ENCODE measurements at regions not wholly inside any gene's neighbourhood (a gene's known extent, or its start where the extent isn't known, plus 50 kb on each side); places are given as distances from the start of the nearest gene placed in this dataset.
"Not testable (repeated sequence)": the region's sequence is repeated elsewhere in the genome, so short reads cannot be mapped to it uniquely, and the experiment has no call there.

DNA sequence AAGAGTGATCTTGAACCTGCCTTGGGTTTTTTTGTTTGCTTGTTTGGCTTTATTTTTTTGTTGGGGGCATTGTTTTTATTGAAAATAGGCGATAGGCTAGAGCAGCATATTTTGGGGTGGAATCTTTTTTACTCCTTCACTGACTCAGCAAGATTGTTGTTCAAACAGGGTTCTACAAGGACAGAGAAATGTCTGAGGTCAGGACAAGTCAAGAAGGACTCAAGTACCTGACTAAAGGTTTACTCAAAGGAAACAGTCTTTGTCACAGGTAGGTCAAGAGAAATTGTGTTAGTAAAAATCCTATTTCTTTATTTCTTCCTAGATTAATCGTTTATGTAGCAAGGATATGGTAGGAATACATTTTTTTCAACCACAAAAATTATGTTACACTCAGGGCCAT, 1564.0 kb upstream of the CDH9 start:
- TF ChIP-seq, protein P1, sequence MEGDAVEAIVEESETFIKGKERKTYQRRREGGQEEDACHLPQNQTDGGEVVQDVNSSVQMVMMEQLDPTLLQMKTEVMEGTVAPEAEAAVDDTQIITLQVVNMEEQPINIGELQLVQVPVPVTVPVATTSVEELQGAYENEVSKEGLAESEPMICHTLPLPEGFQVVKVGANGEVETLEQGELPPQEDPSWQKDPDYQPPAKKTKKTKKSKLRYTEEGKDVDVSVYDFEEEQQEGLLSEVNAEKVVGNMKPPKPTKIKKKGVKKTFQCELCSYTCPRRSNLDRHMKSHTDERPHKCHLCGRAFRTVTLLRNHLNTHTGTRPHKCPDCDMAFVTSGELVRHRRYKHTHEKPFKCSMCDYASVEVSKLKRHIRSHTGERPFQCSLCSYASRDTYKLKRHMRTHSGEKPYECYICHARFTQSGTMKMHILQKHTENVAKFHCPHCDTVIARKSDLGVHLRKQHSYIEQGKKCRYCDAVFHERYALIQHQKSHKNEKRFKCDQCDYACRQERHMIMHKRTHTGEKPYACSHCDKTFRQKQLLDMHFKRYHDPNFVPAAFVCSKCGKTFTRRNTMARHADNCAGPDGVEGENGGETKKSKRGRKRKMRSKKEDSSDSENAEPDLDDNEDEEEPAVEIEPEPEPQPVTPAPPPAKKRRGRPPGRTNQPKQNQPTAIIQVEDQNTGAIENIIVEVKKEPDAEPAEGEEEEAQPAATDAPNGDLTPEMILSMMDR (IDR thresholded peaks at IDR 0.05; ENCODE audit: borderline replicate concordance, control extremely low read depth, extremely low read depth, insufficient read depth, missing control alignments): no peak
- in situ Hi-C loops (cut with MboI; ENCODE audit: low sequenced_read_pairs, unreplicated experiment): no loop called here
- no peak for DNase-seq (ENCODE audit: low spot score)

DNA sequence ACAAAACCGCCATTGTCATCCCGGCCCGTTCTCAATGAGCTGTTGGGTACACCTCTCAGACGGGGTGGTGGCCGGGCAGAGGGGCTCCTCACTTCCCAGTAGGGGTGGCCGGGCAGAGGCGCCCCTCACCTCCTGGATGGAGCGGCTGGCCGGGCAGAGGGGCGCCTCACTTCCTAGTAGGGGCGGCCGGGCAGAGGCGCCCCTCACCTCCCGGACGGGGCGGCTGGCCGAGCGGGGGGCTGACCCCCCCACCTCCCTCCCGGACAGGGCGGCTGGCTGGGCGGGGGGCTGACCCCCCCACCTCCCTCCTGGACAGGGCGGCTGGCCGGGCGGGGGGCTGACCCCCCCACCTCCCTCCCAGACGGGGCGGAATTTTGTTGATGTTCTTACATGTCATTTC, 1558.3 kb upstream of the CDH9 start:
- in situ Hi-C loops (cut with MboI; ENCODE audit: low sequenced_read_pairs, unreplicated experiment); DNase-seq (ENCODE audit: low spot score): not testable (repeated sequence)

DNA sequence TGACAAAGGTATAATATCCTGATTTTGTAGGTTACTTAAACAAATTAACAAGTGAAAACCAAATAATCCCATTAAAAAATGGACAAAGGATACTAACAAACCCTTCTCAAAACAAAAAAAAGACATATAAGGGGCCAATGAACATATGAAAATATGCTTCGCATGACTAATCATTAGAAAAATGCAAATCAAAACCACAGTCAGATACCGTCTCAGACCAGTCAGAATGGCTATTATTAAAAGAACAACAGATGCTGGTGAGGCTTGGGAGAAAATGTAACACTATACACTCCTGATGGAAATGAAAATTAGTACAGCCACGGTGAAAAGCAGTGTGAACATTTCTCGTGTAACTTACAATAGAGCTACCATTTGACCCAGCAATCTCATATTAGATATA, 1542.2 kb upstream of the CDH9 start:
- no peak for DNase-seq (ENCODE audit: low spot score)
- TF ChIP-seq, protein P1 (IDR thresholded peaks at IDR 0.05; ENCODE audit: borderline replicate concordance, control extremely low read depth, extremely low read depth, insufficient read depth, missing control alignments): no peak
- in situ Hi-C loops (cut with MboI; ENCODE audit: low sequenced_read_pairs, unreplicated experiment): no loop called here

DNA sequence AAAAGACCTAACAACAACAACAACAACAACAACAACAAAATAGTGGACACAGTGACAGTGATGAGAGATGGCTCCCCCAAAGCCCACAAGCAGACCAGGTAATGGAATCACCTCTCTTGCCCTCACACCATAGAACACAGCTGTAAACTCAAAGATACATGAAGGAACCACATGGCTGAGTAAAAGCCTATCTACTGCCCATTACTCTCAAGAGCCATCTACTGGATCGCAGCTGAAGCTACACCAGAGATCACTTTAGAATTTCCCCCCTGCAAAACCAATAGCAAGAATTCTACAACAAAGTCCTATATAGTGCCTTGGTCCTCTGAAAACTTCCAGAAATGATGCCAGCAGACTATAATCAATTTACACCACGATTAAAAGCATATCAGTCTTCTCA, 1537.6 kb upstream of the CDH9 start:
- in situ Hi-C loops (cut with MboI; ENCODE audit: low sequenced_read_pairs, unreplicated experiment): no loop called here
- DNase-seq (ENCODE audit: low spot score): no peak
- TF ChIP-seq, protein P1 (IDR thresholded peaks at IDR 0.05; ENCODE audit: borderline replicate concordance, control extremely low read depth, extremely low read depth, insufficient read depth, missing control alignments): no peak

DNA sequence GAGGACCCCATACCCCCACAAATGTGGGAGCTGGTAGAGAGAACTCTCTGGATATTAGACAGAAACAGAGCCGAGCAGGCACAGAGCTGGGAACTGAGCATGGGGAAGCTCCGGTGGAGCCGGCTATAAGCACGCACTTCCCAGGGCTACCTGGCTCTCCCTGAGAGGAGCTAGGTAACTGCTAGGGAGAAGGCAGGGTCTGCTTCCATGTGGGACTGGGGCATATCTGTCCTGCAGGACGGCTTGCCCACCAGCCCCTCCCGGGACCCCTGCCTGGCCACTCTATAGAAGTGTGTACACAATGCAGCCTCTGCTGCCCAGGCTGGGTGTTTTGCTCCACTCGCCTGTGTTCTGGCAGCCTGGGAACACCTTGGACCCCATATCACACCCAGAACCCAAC, 1537.0 kb upstream of the CDH9 start:
- no peak for DNase-seq (ENCODE audit: low spot score)
- in situ Hi-C loops (cut with MboI; ENCODE audit: low sequenced_read_pairs, unreplicated experiment): no loop called here
- TF ChIP-seq, protein P1 (IDR thresholded peaks at IDR 0.05; ENCODE audit: borderline replicate concordance, control extremely low read depth, extremely low read depth, insufficient read depth, missing control alignments): no peak

DNA sequence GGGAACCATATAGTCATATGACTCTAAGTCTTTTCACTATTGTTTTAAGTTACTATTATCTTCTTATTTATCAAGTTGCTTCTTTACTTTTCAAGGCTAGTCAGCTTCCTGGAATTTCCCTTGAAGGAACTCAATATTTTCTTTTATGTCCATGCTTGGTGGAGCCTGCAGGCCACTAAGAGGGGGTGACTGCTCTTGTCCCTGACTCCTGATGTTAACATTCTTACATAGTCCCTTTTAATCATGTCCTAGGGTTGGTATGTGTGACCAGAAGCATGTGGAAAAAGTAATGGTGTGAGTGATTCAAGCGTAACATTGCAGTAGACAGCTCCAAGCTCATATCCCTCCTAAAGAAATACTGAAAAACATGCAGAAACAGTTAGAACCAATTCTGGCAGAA, 1536.2 kb upstream of the CDH9 start:
- TF ChIP-seq, protein P1 (IDR thresholded peaks at IDR 0.05; ENCODE audit: borderline replicate concordance, control extremely low read depth, extremely low read depth, insufficient read depth, missing control alignments): no peak
- no peak for DNase-seq (ENCODE audit: low spot score)
- in situ Hi-C loops (cut with MboI; ENCODE audit: low sequenced_read_pairs, unreplicated experiment): no loop called here

DNA sequence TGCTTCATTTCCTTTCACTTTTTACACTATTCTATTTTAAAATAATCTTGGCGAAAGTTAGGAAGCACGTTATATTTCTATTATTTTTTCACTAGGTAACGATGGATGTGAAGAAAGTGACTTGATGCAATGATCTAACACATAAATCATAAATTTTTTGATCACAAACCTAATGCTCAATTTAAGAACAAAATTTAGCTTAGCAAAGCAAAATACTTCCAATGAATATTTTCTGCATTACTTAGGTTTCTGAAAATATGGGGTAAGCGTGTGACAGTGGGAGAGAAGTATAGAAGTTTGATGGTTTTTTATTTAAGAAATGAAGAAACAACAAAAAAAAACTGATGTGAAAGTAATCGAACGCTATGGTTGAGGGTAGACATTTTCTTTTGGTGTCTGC, 1528.7 kb upstream of the CDH9 start:
- no peak for DNase-seq (ENCODE audit: low spot score)
- in situ Hi-C loops (cut with MboI; ENCODE audit: low sequenced_read_pairs, unreplicated experiment): no loop called here
- TF ChIP-seq, protein P1 (IDR thresholded peaks at IDR 0.05; ENCODE audit: borderline replicate concordance, control extremely low read depth, extremely low read depth, insufficient read depth, missing control alignments): no peak

Measured in GM13976 (cell line).